A549 (cell line): ENCODE measurements at regions not wholly inside any gene's neighbourhood (a gene's known extent, or its start where the extent isn't known, plus 50 kb on each side); places are given as distances from the start of the nearest gene placed in this dataset.

Source experiments
- POLR2A ChIP-seq: IDR thresholded peaks from 2 replicates; pipeline ENCODE4 v1.6.1; 2012; ENCODE audit warnings: mild to moderate bottlenecking, low read length
- RAD21 ChIP-seq, 2 experiments: fragments of >200 bp in 1 of 2; sonication (Bioruptor Twin) in 1 of 2; formaldehyde crosslinking in 1 of 2; IDR thresholded peaks in 1 of 2; conservative IDR thresholded peaks in 1 of 2; 2 replicates in 1 of 2; 3 replicates in 1 of 2; pipeline ENCODE4 v1.6.1; 2012 to 2018; ENCODE audit warnings: inconsistent platforms in 1 of 2
- RFX5 ChIP-seq: fragments of 450-650 bp; IDR thresholded peaks from 2 replicates; pipeline ENCODE4 v1.7.1; 2014; ENCODE audit warnings: antibody characterized with exemption, mild to moderate bottlenecking, moderate library complexity
- TF ChIP-seq, protein P1 (sequence below): IDR thresholded peaks from 2 replicates; pipeline ENCODE4 v1.6.1; 2012
- TF ChIP-seq, protein P2 (sequence below): fragments of >200 bp; sonication (Bioruptor Twin); formaldehyde crosslinking; IDR thresholded peaks from 3 replicates; pipeline ENCODE4 v1.5.1; 2016
- TF ChIP-seq, protein P3 (sequence below): fragments of 200-600 bp; sonication (generic); IDR thresholded peaks from 2 replicates; pipeline ENCODE4 v1.6.1; 2016; ENCODE audit warnings: antibody characterized with exemption, mild to moderate bottlenecking, moderate library complexity

GRCh38 chr5:13215370-13215769 is 729.1 kb downstream of the DNAH5 start:
- TF ChIP-seq, protein P1, sequence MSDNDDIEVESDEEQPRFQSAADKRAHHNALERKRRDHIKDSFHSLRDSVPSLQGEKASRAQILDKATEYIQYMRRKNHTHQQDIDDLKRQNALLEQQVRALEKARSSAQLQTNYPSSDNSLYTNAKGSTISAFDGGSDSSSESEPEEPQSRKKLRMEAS, result no peak
- TF ChIP-seq RAD21 (conservative IDR thresholded peaks at IDR 0.05 in 1 of 2, IDR thresholded peaks at IDR 0.05 in 1 of 2) (no peak), POLR2A (no peak), RFX5 (no peak)
- TF ChIP-seq, protein P2, sequence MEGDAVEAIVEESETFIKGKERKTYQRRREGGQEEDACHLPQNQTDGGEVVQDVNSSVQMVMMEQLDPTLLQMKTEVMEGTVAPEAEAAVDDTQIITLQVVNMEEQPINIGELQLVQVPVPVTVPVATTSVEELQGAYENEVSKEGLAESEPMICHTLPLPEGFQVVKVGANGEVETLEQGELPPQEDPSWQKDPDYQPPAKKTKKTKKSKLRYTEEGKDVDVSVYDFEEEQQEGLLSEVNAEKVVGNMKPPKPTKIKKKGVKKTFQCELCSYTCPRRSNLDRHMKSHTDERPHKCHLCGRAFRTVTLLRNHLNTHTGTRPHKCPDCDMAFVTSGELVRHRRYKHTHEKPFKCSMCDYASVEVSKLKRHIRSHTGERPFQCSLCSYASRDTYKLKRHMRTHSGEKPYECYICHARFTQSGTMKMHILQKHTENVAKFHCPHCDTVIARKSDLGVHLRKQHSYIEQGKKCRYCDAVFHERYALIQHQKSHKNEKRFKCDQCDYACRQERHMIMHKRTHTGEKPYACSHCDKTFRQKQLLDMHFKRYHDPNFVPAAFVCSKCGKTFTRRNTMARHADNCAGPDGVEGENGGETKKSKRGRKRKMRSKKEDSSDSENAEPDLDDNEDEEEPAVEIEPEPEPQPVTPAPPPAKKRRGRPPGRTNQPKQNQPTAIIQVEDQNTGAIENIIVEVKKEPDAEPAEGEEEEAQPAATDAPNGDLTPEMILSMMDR, result no peak
- TF ChIP-seq, protein P3, sequence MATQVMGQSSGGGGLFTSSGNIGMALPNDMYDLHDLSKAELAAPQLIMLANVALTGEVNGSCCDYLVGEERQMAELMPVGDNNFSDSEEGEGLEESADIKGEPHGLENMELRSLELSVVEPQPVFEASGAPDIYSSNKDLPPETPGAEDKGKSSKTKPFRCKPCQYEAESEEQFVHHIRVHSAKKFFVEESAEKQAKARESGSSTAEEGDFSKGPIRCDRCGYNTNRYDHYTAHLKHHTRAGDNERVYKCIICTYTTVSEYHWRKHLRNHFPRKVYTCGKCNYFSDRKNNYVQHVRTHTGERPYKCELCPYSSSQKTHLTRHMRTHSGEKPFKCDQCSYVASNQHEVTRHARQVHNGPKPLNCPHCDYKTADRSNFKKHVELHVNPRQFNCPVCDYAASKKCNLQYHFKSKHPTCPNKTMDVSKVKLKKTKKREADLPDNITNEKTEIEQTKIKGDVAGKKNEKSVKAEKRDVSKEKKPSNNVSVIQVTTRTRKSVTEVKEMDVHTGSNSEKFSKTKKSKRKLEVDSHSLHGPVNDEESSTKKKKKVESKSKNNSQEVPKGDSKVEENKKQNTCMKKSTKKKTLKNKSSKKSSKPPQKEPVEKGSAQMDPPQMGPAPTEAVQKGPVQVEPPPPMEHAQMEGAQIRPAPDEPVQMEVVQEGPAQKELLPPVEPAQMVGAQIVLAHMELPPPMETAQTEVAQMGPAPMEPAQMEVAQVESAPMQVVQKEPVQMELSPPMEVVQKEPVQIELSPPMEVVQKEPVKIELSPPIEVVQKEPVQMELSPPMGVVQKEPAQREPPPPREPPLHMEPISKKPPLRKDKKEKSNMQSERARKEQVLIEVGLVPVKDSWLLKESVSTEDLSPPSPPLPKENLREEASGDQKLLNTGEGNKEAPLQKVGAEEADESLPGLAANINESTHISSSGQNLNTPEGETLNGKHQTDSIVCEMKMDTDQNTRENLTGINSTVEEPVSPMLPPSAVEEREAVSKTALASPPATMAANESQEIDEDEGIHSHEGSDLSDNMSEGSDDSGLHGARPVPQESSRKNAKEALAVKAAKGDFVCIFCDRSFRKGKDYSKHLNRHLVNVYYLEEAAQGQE, result no peak
